Testis (tissue), 2 donors: ENCODE measurements at regions not wholly inside any gene's neighbourhood (a gene's known extent, or its start where the extent isn't known, plus 50 kb on each side); places are given as distances from the start of the nearest gene placed in this dataset.

Experiments
- CTCF ChIP-seq, 3 experiments: fragments of 450-650 bp in 2 of 3; fragments of 200-600 bp in 1 of 3; sonication (generic) in 1 of 3; IDR thresholded peaks; one replicate each; pipeline ENCODE4 v1.5.1; 2016 to 2019; ENCODE audit warnings: antibody characterized with exemption in 3 of 3, mild to moderate bottlenecking in 2 of 3, moderate library complexity in 1 of 3
- POLR2A ChIP-seq: fragments of 450-650 bp; IDR thresholded peaks from one replicate; pipeline ENCODE4 v1.6.1; 2017; ENCODE audit warnings: antibody characterized with exemption, mild to moderate bottlenecking, moderate library complexity

GRCh38 chr2:193693758-193694157 lies 1499.0 kb upstream of the TMEFF2 start:
- TF ChIP-seq CTCF (IDR thresholded peaks at IDR 0.05) (no peak), POLR2A (no peak)
